CD4-positive, alpha-beta T cell treated with Interleukin-4 for 4 hours (primary cell): ENCODE measurements at regions not wholly inside any gene's neighbourhood (a gene's known extent, or its start where the extent isn't known, plus 50 kb on each side); places are given as distances from the start of the nearest gene placed in this dataset.
"Not testable (repeated sequence)": the region's sequence is repeated elsewhere in the genome, so short reads cannot be mapped to it uniquely, and the experiment has no call there.

Source experiments
- DNase-seq: peaks from one replicate; pipeline ENCODE4 v3.0.0-alpha.2; 2020

- DNase-seq: no peak
Observed at GRCh38 chr2:58720033-58720769, 479.1 kb upstream of the FANCL start.

GRCh38 chr2:58715344-58715743 lies 474.2 kb upstream of the FANCL start:
- DNase-seq: no peak

- no peak for DNase-seq
Observed at GRCh38 chr2:58714238-58714637, 473.1 kb upstream of the FANCL start.

- no peak for DNase-seq
Observed at GRCh38 chr2:58710795-58711279, 469.7 kb upstream of the FANCL start.

GRCh38 chr2:58709687-58710354 lies 468.7 kb upstream of the FANCL start:
- no peak for DNase-seq

- DNase-seq: no peak
Observed at GRCh38 chr2:58709274-58709673, 468.1 kb upstream of the FANCL start.

- DNase-seq: no peak
Observed at GRCh38 chr2:58708565-58708964, 467.4 kb upstream of the FANCL start.

GRCh38 chr2:58702302-58702885 lies 461.3 kb upstream of the FANCL start:
- DNase-seq: no peak

GRCh38 chr2:58701688-58702301 lies 460.7 kb upstream of the FANCL start:
- DNase-seq: no peak

GRCh38 chr2:58700591-58700990 lies 459.5 kb upstream of the FANCL start:
- no peak for DNase-seq

- no peak for DNase-seq
Observed at GRCh38 chr2:58699411-58699810, 458.3 kb upstream of the FANCL start.

GRCh38 chr2:58698620-58699019 lies 457.5 kb upstream of the FANCL start:
- DNase-seq: no peak

GRCh38 chr2:58694114-58694513 lies 453.0 kb upstream of the FANCL start:
- DNase-seq: not testable (repeated sequence)

GRCh38 chr2:58691041-58691440 lies 449.9 kb upstream of the FANCL start:
- DNase-seq: not testable (repeated sequence)

GRCh38 chr2:58688813-58689212 lies 447.7 kb upstream of the FANCL start:
- no peak for DNase-seq

GRCh38 chr2:58686776-58687175 lies 445.7 kb upstream of the FANCL start:
- no peak for DNase-seq

GRCh38 chr2:58680755-58681310 lies 439.7 kb upstream of the FANCL start:
- no peak for DNase-seq

GRCh38 chr2:58677748-58678147 lies 436.6 kb upstream of the FANCL start:
- no peak for DNase-seq

- DNase-seq: no peak
Observed at GRCh38 chr2:58671675-58672074, 430.6 kb upstream of the FANCL start.

- DNase-seq: no peak
Observed at GRCh38 chr2:58669998-58670397, 428.9 kb upstream of the FANCL start.

- DNase-seq: no peak
Observed at GRCh38 chr2:58667137-58667774, 426.1 kb upstream of the FANCL start.

GRCh38 chr2:58666323-58666970 lies 425.3 kb upstream of the FANCL start:
- no peak for DNase-seq
